GM23338 (cell line): ENCODE measurements at regions not wholly inside any gene's neighbourhood (a gene's known extent, or its start where the extent isn't known, plus 50 kb on each side); places are given as distances from the start of the nearest gene placed in this dataset.

ENCODE experiments used
- ATAC-seq: fragments of 200-7000 bp; cut with Tn5 transposase; 3 replicates; pipeline ENCODE4 v1.9.1; 2020
- DNase-seq: peaks from one replicate; pipeline ENCODE4 v3.0.0-alpha.2; 2015; ENCODE audit warnings: low spot score
- H2AFZ ChIP-seq: fragments of 200-600 bp; sonication (generic); 2 replicates; pipeline ENCODE4 v1.8.0; 2016; ENCODE audit warnings: antibody characterized with exemption, mild to moderate bottlenecking, moderate library complexity
- H3F3A ChIP-seq: fragments of 200-600 bp; sonication (generic); replicated peaks from 2 replicates; pipeline ENCODE4 v1.8.0; 2017; ENCODE audit warnings: antibody characterized with exemption, mixed run types, low read depth
- H3K27ac ChIP-seq: fragments of 200-600 bp; sonication (generic); 2 replicates; pipeline ENCODE4 v1.6.1; 2016; ENCODE audit warnings: low read depth
- H3K27me3 ChIP-seq: fragments of 200-600 bp; sonication (generic); 2 replicates; pipeline ENCODE4 v1.8.0; 2016; ENCODE audit warnings: mild to moderate bottlenecking, mixed run types, moderate library complexity; ENCODE audit not compliant: insufficient read depth
- H3K36me3 ChIP-seq: fragments of 200-600 bp; sonication (generic); 2 replicates; pipeline ENCODE4 v1.8.0; 2016; ENCODE audit warnings: mild to moderate bottlenecking; ENCODE audit not compliant: insufficient read depth
- H3K4me1 ChIP-seq: fragments of 200-600 bp; sonication (generic); 2 replicates; pipeline ENCODE4 v1.8.0; 2016; ENCODE audit warnings: mild to moderate bottlenecking, moderate library complexity; ENCODE audit not compliant: insufficient read depth
- H3K4me2 ChIP-seq: fragments of 200-600 bp; sonication (generic); 2 replicates; pipeline ENCODE4 v1.7.1; 2017; ENCODE audit warnings: mixed run types
- H3K4me3 ChIP-seq: fragments of 200-600 bp; sonication (generic); 2 replicates; pipeline ENCODE4 v1.6.1; 2016; ENCODE audit warnings: mixed run types
- H3K79me2 ChIP-seq: fragments of 200-600 bp; sonication (generic); replicated peaks from 2 replicates; pipeline ENCODE4 v1.8.0; 2017; ENCODE audit warnings: mild to moderate bottlenecking; ENCODE audit not compliant: insufficient read depth
- H3K9me2 ChIP-seq: fragments of 200-600 bp; sonication (generic); 2 replicates; pipeline ENCODE4 v1.8.0; 2017; ENCODE audit not compliant: insufficient read depth
- H4K20me1 ChIP-seq: fragments of 200-600 bp; sonication (generic); replicated peaks from 2 replicates; pipeline ENCODE4 v1.8.0; 2017; ENCODE audit warnings: mild to moderate bottlenecking; ENCODE audit not compliant: insufficient read depth
- H3K27ac Mint-ChIP-seq: 2 replicates; pipeline ENCODE4 v1.8.0; 2020; ENCODE audit warnings: inconsistent platforms, mild to moderate bottlenecking, moderate library complexity, mixed read lengths
- H3K27me3 Mint-ChIP-seq: 3 replicates; pipeline ENCODE4 v1.8.0; 2022; ENCODE audit warnings: low read depth, mild to moderate bottlenecking, moderate library complexity, mixed read lengths, inconsistent platforms; ENCODE audit not compliant: insufficient read depth, poor library complexity
- H3K36me3 Mint-ChIP-seq: 3 replicates; pipeline ENCODE4 v1.8.0; 2021; ENCODE audit warnings: low read depth, mild to moderate bottlenecking, inconsistent platforms, moderate library complexity, mixed read lengths
- H3K4me1 Mint-ChIP-seq: 3 replicates; pipeline ENCODE4 v1.8.0; 2020; ENCODE audit warnings: mild to moderate bottlenecking, inconsistent platforms, mixed read lengths
- H3K4me3 Mint-ChIP-seq: 3 replicates; pipeline ENCODE4 v1.8.0; 2021; ENCODE audit warnings: moderate library complexity, mild to moderate bottlenecking, inconsistent platforms, mixed read lengths
- H3K9me3 Mint-ChIP-seq: 3 replicates; pipeline ENCODE4 v1.8.0; 2020; ENCODE audit warnings: moderate library complexity, mild to moderate bottlenecking, inconsistent platforms, mixed read lengths
- CREB1 ChIP-seq: fragments of 250-450 bp; sonication (Bioruptor Pico); IDR thresholded peaks from 2 replicates; pipeline ENCODE4 v1.5.0; 2020; ENCODE audit warnings: low read depth, mild to moderate bottlenecking, moderate library complexity
- EZH2 ChIP-seq: fragments of 200-600 bp; sonication (generic); IDR thresholded peaks from one replicate; pipeline ENCODE4 v1.8.0; 2017; ENCODE audit warnings: antibody characterized with exemption, mild to moderate bottlenecking, low read depth; ENCODE audit not compliant: unreplicated experiment
- EZH2phosphoT487 ChIP-seq: fragments of 200-600 bp; sonication (generic); IDR thresholded peaks from one replicate; pipeline ENCODE4 v1.8.1; 2018; ENCODE audit warnings: antibody characterized with exemption; ENCODE audit not compliant: unreplicated experiment
- JUNB ChIP-seq: IDR thresholded peaks from one replicate; pipeline ENCODE4 v1.6.1; 2016; ENCODE audit warnings: antibody characterized with exemption; ENCODE audit not compliant: unreplicated experiment
- NANOG ChIP-seq: IDR thresholded peaks from 2 replicates; pipeline ENCODE4 v1.6.1; 2016; ENCODE audit warnings: antibody characterized with exemption, borderline replicate concordance
- STAT1 ChIP-seq: IDR thresholded peaks from one replicate; pipeline ENCODE4 v1.6.1; 2016; ENCODE audit warnings: antibody characterized with exemption; ENCODE audit not compliant: unreplicated experiment
- ZNF114 ChIP-seq: fragments of 250-450 bp; sonication (Bioruptor Pico); IDR thresholded peaks from 2 replicates; pipeline ENCODE4 v1.5.0; 2020; ENCODE audit warnings: mild to moderate bottlenecking, moderate library complexity
- ZNF331 ChIP-seq: fragments of 250-450 bp; sonication (Bioruptor Pico); IDR thresholded peaks from 2 replicates; pipeline ENCODE4 v1.5.0; 2020; ENCODE audit warnings: low read depth, mild to moderate bottlenecking, moderate library complexity
- TF ChIP-seq, protein P1 (sequence below): fragments of 250-450 bp; sonication (Bioruptor Pico); IDR thresholded peaks from 2 replicates; pipeline ENCODE4 v1.5.0; 2020; ENCODE audit warnings: mild to moderate bottlenecking, moderate library complexity
- TF ChIP-seq, protein P2 (sequence below): IDR thresholded peaks from 2 replicates; pipeline ENCODE4 v1.6.1; 2016; ENCODE audit warnings: antibody characterized with exemption
- TF ChIP-seq, protein P3 (sequence below), 2 experiments: fragments of 200-600 bp in 1 of 2; sonication (generic) in 1 of 2; conservative IDR thresholded peaks; 2 replicates each; pipeline versions ENCODE4 v1.5.1 to v1.6.1; 2016 to 2017; ENCODE audit warnings: antibody characterized with exemption in 2 of 2, low read depth in 2 of 2, mild to moderate bottlenecking in 2 of 2, moderate library complexity in 1 of 2

DNA sequence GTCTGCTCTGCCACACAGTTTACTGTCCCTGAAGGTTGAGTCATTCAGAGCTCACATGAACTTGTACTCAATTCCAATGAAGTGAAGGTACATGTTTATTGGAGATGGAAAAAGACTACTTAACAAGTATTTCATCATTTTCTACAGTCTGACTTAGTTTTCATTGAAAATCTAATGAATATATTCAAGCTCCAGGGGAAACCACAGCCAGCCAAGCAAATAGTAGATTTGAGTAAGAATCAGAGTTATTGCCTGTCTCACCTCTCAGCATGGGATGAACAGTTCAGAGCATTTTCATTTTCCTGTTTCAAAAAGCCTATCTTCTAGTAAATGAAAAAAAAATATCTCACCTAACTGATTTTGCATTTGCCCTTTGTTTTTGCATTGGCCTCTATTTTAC is 1249.4 kb upstream of the DIAPH2 start:
- Histone ChIP-seq H3K9me2 (no peaks in the 10 kb centered on the region), H3K36me3 (no peaks in the 10 kb centered on the region), H2AFZ (no peak overlapping the region), H3K4me2 (no peak overlapping the region), H3K79me2 (no peaks in the 10 kb centered on the region), H4K20me1 (no peaks in the 10 kb centered on the region), H3K27ac (no peak overlapping the region), H3F3A (no peaks in the 10 kb centered on the region), H3K4me3 (no peak overlapping the region), H3K4me1 (no peaks in the 10 kb centered on the region), H3K27me3 (no peaks in the 10 kb centered on the region)
- H3K27me3 Mint-ChIP-seq: no peaks in the 10 kb centered on the region
- ATAC-seq (no peak), DNase-seq (no peak)
- peaks cover 5% of the 10 kb centered on the region; the same call in 2 of the 3 replicates for H3K9me3 Mint-ChIP-seq
- no peaks in the 10 kb centered on the region for H3K4me1 Mint-ChIP-seq
- H3K36me3 Mint-ChIP-seq: no peaks in the 10 kb centered on the region
- H3K4me3 Mint-ChIP-seq: no peak overlapping the region
- TF ChIP-seq ZNF331 (no peak), NANOG (no peak), EZH2 (no peak), CREB1 (CRISPR knock-in tag) (no peak)
- no peak overlapping the region for H3K27ac Mint-ChIP-seq

DNA sequence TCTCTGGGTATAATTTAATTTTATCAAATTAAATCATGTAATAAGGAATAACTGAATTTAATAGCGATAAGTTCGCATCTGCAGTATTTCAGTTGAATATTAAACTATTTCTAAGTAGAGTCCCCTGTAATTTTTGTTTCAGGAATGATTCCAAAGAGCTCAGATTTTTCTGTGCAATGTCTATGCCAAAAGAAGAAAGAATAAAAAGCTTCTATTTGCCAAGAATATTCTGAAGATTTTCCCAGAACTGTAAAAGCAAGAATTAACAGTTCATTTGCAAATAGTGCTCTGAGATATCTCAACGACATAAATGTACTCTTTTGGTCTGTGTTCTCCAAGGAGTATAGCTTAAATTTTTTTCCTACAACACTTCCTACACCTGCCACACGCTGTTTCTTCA is 1242.8 kb upstream of the DIAPH2 start:
- Histone ChIP-seq H3K36me3 (no peaks in the 10 kb centered on the region), H3K9me2 (no peaks in the 10 kb centered on the region), H3K27ac (no peak overlapping the region), H3K4me2 (no peak overlapping the region), H3K4me1 (no peaks in the 10 kb centered on the region), H3K4me3 (no peak overlapping the region), H4K20me1 (no peaks in the 10 kb centered on the region), H2AFZ (no peak overlapping the region), H3F3A (no peaks in the 10 kb centered on the region), H3K27me3 (no peaks in the 10 kb centered on the region), H3K79me2 (no peaks in the 10 kb centered on the region)
- no peak overlapping the region for H3K27ac Mint-ChIP-seq
- no peaks in the 10 kb centered on the region for H3K4me1 Mint-ChIP-seq
- H3K27me3 Mint-ChIP-seq: no peaks in the 10 kb centered on the region
- DNase-seq (no peak), ATAC-seq (no peak)
- no peaks in the 10 kb centered on the region for H3K36me3 Mint-ChIP-seq
- H3K4me3 Mint-ChIP-seq: no peak overlapping the region
- H3K9me3 Mint-ChIP-seq: peaks cover 8% of the 10 kb centered on the region
- TF ChIP-seq, protein P1, sequence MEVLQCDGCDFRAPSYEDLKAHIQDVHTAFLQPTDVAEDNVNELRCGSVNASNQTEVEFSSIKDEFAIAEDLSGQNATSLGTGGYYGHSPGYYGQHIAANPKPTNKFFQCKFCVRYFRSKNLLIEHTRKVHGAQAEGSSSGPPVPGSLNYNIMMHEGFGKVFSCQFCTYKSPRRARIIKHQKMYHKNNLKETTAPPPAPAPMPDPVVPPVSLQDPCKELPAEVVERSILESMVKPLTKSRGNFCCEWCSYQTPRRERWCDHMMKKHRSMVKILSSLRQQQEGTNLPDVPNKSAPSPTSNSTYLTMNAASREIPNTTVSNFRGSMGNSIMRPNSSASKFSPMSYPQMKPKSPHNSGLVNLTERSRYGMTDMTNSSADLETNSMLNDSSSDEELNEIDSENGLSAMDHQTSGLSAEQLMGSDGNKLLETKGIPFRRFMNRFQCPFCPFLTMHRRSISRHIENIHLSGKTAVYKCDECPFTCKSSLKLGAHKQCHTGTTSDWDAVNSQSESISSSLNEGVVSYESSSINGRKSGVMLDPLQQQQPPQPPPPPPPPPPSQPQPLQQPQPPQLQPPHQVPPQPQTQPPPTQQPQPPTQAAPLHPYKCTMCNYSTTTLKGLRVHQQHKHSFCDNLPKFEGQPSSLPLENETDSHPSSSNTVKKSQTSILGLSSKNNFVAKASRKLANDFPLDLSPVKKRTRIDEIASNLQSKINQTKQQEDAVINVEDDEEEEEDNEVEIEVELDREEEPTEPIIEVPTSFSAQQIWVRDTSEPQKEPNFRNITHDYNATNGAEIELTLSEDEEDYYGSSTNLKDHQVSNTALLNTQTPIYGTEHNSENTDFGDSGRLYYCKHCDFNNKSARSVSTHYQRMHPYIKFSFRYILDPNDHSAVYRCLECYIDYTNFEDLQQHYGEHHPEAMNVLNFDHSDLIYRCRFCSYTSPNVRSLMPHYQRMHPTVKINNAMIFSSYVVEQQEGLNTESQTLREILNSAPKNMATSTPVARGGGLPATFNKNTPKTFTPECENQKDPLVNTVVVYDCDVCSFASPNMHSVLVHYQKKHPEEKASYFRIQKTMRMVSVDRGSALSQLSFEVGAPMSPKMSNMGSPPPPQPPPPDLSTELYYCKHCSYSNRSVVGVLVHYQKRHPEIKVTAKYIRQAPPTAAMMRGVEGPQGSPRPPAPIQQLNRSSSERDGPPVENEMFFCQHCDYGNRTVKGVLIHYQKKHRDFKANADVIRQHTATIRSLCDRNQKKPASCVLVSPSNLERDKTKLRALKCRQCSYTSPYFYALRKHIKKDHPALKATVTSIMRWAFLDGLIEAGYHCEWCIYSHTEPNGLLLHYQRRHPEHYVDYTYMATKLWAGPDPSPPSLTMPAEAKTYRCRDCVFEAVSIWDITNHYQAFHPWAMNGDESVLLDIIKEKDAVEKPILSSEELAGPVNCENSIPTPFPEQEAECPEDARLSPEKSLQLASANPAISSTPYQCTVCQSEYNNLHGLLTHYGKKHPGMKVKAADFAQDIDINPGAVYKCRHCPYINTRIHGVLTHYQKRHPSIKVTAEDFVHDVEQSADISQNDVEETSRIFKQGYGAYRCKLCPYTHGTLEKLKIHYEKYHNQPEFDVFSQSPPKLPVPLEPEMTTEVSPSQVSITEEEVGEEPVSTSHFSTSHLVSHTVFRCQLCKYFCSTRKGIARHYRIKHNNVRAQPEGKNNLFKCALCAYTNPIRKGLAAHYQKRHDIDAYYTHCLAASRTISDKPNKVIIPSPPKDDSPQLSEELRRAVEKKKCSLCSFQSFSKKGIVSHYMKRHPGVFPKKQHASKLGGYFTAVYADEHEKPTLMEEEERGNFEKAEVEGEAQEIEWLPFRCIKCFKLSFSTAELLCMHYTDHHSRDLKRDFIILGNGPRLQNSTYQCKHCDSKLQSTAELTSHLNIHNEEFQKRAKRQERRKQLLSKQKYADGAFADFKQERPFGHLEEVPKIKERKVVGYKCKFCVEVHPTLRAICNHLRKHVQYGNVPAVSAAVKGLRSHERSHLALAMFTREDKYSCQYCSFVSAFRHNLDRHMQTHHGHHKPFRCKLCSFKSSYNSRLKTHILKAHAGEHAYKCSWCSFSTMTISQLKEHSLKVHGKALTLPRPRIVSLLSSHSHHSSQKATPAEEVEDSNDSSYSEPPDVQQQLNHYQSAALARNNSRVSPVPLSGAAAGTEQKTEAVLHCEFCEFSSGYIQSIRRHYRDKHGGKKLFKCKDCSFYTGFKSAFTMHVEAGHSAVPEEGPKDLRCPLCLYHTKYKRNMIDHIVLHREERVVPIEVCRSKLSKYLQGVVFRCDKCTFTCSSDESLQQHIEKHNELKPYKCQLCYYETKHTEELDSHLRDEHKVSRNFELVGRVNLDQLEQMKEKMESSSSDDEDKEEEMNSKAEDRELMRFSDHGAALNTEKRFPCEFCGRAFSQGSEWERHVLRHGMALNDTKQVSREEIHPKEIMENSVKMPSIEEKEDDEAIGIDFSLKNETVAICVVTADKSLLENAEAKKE (CRISPR knock-in tag): no peak
- TF ChIP-seq NANOG (no peak), JUNB (no peak), EZH2phosphoT487 (no peak), ZNF114 (CRISPR knock-in tag) (no peak), STAT1 (no peak), ZNF331 (no peak), CREB1 (CRISPR knock-in tag) (no peak)
- TF ChIP-seq, protein P2, sequence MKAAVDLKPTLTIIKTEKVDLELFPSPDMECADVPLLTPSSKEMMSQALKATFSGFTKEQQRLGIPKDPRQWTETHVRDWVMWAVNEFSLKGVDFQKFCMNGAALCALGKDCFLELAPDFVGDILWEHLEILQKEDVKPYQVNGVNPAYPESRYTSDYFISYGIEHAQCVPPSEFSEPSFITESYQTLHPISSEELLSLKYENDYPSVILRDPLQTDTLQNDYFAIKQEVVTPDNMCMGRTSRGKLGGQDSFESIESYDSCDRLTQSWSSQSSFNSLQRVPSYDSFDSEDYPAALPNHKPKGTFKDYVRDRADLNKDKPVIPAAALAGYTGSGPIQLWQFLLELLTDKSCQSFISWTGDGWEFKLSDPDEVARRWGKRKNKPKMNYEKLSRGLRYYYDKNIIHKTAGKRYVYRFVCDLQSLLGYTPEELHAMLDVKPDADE: no peak
- TF ChIP-seq, protein P3, sequence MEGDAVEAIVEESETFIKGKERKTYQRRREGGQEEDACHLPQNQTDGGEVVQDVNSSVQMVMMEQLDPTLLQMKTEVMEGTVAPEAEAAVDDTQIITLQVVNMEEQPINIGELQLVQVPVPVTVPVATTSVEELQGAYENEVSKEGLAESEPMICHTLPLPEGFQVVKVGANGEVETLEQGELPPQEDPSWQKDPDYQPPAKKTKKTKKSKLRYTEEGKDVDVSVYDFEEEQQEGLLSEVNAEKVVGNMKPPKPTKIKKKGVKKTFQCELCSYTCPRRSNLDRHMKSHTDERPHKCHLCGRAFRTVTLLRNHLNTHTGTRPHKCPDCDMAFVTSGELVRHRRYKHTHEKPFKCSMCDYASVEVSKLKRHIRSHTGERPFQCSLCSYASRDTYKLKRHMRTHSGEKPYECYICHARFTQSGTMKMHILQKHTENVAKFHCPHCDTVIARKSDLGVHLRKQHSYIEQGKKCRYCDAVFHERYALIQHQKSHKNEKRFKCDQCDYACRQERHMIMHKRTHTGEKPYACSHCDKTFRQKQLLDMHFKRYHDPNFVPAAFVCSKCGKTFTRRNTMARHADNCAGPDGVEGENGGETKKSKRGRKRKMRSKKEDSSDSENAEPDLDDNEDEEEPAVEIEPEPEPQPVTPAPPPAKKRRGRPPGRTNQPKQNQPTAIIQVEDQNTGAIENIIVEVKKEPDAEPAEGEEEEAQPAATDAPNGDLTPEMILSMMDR (conservative IDR thresholded peaks at IDR 0.05; ENCODE audit: low read depth in 2 of 2): no peak
